AG08396 (cell line): ENCODE measurements at regions not wholly inside any gene's neighbourhood (a gene's known extent, or its start where the extent isn't known, plus 50 kb on each side); places are given as distances from the start of the nearest gene placed in this dataset.
"Not testable (repeated sequence)": the region's sequence is repeated elsewhere in the genome, so short reads cannot be mapped to it uniquely, and the experiment has no call there.

Source experiments
- DNase-seq: peaks from one replicate; pipeline ENCODE4 v3.0.0; 2012; ENCODE audit warnings: low spot score, mixed read lengths

DNA sequence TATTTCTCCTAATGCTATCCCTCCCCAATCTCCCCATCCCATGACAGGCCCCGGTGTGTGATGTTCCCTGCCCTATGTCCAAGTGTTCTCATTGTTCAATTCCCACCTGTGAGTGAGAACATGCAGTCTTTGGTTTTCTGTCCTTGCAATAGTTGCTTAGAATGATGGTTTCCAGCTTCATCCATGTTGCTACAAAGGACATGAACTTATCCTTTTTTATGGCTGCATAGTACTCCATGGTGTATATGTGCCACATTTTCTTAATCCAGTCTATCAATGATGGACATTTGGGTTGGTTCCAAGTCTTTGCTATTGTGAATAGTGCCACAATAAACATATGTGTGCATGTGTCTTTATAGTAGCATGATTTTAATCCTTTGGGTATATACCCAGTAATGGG is 51.3 kb upstream of the RIOK2 start:
- not testable (repeated sequence) for DNase-seq

DNA sequence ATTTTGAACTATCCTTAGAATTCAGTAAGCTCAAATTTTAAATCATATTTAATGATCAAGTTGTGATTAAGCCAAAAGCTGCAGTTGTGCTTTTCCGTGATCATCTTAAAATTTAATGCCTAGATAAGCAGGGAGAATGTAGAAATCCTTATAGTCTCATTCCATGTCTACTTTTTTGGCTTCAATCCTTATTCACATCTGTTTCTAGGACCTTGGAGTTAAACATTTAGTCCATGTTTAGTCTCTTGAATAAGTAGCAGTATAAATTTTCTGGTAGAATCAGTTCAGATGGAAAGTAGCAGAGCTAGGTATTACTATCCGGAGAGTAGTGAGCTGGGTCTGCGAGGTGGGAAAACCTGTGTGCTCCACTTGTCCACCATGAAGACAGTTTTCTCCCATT is 59.3 kb upstream of the RIOK2 start:
- DNase-seq: no peak

DNA sequence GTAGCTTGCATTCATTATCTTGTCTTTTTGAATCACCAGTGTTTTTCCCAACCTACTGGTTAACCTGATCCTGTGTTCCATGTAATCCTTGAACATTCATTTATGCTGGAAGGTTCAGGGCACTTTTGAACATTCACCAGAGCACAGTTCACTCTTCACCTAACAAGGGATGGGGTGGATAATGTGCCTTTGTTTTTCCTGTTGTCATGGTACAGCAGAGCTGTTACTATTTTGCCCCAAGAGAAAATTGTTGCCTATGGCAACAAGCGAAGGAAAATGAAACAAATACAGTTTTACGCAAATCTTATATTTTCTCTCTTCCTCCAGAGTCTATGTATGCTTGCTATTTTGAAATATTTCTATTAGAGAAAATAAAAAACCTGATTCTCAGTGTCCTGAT is 60.3 kb upstream of the RIOK2 start:
- DNase-seq: no peak

DNA sequence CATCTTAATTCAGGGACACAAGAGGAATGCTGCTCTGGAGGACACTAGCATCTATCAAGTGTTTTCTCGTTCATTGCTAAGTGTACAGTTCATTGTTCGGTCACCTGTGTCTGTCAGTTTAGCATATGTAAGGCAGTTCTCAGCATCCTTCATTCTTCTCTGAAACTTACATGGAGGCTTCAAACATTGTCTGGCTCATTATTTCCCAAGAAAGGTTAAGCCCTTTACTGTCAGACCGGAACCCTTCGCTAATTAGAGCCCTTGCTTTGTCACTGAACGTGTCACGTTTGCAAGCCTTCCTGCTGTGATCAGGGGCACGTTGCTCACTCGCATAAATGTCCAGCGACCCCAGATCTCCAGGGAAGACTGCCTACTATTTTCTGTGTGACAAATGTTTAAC is 62.3 kb upstream of the RIOK2 start:
- DNase-seq: no peak

DNA sequence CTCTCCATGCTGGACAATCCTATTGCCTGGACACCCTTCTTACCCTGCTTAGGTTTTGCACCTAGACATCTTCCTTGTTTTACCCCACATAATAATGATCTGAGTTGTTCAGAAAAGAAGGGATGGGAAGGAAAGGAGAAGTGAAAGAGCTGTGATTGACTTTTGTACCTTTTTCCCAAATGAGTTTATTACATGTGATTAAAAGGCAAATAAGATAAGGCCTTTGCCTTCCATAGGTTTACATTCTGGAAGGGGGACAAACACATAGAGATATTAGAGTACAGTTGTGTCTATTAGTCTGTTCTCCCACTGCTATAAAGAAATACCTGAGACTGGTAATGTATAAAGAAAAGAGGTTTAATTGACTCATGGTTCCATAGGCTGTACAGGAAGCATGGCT is 67.1 kb upstream of the RIOK2 start:
- DNase-seq: no peak

DNA sequence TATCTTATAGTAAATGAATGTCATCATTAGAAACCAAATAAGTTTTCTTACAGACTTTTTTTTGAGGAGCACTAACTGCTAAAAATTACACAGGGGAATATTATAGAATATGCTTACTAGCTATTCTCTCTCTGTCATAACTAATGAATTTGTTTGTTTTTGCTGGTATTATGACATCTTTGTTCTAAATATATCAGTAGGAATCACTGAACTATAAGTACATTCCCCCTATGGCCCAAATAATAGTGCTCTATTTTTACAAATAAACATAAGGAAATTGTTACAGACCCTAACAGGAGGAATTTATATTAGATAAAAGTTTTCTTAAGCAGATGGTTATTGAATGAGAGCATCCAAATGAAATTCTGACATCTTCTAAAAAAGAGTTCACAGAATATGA is 83.0 kb upstream of the RIOK2 start:
- no peak for DNase-seq

DNA sequence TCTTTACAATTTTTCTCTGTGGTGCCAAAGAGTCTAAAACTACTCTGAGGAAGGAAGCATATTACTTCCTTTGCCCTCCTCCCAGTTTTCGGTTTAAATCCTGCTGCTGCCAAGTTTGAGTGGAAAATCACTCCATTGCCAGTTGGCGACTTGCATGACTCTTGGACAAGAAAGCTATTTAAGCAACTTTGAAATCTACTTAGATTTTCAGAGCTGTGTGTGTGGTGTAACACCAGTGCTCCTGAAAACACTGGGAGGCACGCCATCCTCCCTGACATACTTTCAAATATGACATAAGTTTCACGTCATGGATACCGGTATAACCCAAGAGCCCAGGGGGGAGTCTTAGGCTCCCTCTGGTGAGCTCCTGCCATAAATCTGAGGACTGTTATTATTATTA is 83.5 kb upstream of the RIOK2 start:
- DNase-seq: no peak

DNA sequence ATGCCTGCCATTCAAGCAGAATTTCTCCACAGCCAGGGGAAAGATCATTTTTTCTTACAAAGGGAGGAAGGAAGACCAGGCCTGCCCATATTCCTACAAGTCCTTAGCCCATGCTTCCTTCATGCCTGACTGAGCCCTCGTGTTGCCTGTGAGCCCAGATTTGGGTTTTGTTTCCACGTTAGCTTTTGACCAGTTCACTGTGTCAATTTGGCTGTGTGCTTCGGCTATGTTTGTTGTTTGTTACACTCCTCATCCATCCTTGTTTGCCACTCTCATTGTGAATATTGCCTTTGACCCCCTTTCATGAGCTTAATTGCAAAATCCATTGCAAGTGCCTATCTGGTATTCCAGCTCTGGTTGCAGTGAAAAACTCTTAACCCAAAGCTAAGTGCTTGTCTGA is 84.7 kb upstream of the RIOK2 start:
- no peak for DNase-seq

DNA sequence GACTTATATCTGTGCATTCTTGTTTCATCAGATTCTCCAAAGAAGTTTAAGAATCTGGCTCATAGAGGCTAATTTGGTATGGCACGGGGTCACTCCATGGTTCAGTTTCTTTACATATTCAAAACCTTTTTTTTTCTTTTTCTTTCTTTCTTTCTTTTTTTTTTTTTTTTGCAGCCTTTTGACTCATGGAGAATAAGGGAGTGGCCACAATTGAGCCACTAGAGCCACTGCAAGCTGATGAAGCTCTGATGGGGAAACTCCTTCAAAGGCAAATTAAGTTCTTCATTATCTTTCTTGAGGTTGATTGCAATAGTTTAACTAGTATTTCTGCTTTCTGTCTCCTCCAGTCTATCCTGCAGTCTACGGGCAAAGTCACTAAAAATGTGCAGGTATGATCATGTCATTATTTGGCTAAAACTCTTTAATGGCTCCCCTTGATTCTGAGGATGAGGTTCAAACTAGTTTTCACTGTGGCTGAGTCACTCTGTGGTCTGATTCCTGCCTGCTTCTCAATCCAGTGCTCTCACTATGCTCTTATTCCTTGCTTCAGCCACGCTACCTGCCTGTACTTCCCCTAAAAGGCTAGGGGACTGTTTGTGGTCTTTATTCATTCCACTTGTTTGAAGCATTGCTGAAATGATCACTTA is 93.5 kb upstream of the RIOK2 start:
- no peak for DNase-seq

DNA sequence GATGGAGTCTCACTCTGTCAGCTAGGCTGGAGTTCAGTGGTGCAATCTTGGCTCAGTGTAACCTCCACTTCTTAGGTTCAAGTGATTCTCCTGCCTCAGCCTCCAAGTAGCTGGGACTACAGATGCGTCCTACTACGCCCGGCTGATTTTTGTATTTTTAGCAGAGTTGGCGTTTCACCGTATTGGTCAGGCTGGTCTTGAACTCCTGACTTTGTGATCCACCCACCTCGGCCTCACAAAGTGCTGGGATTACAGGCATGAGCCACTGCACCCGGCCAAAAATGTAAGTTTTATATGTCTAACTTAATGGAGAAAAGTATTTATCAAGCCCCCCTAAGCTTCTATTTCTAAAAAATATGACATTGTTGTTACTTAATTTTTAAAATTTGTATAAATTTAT is 98.2 kb upstream of the RIOK2 start:
- no peak for DNase-seq

DNA sequence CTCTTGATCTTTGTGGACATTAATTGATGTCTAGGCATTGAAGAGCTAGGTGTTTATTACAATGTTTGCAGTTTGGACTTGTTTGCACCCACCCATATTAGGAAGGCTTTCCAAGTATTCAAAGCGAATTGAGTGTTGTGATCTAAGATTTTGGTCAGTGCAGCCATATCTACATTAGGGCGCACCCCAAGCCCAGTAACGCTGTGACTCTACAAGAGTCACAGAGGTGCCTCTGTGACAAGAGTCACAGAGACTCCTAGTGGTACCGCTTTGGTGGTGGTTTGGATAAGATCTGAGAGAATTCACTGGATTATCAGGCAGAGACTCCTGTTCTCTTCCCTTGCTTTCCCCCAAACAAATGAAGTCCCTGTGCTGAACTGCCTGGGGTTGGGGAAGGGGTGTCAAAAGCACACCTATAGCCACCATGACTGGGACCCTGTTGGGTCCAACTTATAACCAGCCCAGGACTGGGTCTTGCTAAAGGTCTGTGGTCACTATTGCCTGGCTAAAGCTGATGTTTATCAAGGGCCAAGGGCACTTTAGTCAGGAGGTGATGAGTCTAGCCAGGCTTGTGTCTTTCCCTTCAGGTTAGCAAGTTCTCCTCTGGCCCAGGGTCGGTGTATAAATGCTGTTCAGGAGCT is 114.1 kb upstream of the RIOK2 start:
- peak; percentile 35 for DNase-seq

DNA sequence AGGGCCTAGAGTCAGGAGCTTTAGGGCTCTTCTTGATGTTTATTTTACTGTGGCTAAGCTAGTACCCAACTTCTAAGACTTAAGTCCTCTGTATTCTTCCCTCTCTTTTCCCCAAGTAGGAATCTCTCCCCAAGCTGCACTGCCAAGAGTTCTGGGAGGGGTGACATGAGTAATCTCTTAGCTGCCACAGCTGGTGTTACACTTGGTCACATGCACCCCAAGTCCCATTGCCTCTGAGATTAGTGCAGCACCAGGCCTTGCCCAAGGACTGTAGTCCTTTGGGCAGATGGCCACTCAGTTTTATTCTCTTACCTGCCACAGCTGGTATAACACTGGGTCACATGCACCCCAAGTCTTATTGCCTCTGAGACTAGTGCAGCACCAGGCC is 114.7 kb upstream of the RIOK2 start:
- DNase-seq: no peak

DNA sequence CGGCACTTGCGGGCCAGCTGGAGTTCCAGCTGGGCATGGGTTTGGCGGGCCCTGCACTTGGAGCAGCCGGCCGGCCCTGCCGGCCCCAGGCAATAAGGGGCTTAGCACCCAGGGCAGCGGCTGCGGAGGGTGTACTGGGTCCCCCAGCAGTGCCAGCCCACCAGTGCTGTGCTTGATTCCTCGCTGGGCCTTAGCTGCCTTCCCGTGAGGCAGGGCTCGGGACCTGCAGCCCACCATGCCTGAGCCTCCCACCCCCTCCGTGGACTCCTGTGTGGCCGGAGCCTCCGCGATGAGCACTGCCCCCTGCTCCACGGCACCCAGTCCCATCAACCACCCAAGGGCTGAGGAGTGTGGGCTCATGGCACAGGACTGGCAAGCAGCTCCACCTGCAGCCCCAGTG is 118.1 kb upstream of the RIOK2 start:
- DNase-seq: not testable (repeated sequence)

DNA sequence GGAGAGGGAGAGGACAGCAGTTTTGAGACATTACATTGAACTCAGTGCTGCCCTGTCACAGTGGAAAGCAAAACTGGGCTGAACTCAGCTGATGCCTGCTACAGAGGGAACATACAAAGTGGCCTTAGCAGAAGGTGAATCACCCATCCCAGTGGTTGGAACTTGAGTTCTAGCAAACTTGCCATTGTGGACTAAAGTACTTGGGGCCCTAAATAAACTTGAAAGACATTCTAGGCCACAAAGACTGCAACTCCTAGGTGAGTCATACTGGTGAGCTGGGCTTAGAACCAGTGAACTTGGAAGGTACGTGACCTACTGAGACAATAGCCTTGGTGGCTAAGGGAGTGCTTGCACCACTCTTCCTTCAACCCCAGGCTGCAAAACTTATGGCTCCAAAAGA is 155.7 kb upstream of the RIOK2 start:
- no peak for DNase-seq

DNA sequence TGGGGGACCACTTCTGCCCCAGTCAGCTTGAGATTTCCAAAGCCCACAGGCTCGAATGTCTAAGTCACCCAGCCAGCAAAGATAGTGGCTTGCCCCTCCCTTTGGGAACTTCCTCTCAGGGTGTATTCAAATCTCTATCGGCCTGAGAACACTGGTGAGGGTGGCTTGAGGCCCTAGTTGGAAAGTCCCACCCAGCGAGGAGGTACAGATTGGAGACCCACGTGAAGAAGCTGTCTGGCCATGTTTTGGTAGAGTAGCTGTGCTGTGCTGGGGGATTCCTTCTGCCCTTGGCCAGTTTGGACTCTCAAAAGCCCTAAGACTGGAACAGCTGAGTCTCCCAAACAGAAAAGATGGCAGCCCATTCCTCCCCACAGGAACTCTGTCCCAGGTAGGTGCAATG is 172.7 kb upstream of the RIOK2 start:
- DNase-seq: no peak

DNA sequence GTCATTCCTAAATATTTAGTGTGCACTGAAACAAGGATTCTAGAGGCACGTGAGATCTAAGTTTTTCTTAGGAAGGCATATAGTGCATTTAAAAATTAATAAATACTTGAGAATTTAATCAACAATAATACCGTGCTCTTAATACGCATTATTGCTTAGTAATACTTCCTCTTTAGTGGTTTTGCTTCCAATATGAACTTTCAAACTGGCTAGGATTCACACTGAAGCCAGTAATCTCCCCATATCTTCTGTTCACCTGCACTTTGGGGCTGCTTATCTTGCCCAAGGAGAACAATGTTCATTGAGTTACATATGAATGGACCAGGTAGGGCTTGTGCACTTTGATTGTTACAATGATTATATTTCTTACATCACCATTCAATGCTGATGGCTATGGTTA is 180.5 kb upstream of the RIOK2 start:
- no peak for DNase-seq

DNA sequence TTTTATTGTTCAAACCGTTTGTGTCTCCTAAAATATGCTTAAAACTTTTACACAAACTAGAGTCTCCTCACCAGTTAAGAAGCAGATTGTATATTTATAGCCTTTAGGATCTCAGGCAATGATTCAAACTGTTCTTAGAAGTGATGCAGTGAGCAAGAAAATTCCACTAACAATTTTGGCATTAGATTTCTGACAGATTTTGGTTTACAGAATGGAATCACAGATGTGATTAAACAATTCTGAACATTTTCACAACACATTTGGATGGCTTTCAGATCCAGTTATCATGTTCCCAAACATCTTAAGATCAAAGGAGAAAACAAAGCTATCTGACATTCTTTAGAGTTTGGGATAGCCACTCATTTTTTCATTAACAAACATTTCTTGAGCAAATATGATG is 181.7 kb upstream of the RIOK2 start:
- no peak for DNase-seq

DNA sequence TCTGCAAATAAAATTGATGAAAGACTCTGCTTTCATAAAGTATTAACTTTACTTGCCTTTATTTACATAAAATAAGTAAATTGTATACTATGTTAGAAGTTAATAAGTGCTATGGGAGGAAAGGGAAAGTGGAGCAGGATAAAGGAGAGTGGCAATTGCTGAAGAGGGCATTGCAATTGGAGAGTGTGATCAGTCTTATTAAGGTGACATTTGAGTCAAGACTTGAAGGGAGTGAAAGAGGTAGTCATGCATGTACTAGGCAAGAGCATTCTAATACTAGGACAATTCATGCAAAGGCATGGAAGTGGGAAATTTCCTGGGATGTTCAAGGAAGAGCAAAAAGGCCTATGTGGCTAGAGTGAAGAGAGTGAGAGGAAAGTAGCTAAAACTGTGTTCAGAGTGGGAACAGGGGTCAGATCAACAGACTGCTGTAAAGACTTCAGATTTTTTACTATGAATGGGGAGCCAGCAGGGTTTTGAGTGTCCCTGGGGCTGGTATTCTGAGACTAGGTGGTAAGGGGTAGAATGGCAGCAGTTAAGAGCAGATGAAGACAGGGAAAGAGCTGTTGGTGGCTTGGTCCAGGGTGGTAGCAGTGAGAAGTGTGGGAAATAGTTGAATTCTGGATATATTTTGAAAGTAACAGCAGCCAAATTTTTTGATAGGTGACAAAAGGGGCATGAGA is 182.3 kb upstream of the RIOK2 start:
- no peak for DNase-seq

DNA sequence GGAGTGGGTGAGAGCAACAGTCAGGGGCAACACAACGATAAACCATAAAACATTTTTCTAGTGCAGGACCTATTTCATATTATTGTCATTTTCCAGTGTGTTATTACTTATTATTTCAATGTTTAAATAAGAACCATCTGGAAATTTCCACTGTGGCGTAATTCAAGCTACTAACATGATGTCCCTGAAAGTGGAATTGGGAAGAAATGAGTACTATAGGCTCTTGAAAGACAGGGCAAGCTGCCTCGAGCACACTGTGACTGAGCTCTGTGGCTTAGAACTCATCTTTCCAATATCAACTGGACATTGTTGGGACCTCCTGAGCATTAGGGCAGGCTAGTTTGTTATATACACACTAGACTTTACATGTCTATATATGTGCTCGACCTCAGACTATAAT is 182.9 kb upstream of the RIOK2 start:
- no peak for DNase-seq

DNA sequence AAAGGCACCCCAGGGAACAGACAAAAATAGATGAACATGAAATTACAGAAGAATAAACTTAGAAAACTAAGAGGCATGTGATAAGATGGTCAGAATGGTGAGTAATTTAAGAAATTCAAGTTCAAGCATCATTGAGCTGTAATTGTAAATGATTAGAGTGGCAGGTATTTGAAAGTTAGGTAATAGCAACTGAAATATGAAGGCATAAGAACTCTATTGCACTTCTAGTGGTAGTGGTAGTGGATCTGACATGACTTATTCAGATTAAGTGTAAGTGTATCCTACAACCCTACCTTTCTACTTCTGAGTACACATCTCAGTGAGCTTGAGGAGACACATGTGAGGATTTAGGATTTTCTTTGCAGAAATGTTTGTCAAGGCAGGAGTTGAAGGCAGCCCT is 192.9 kb upstream of the RIOK2 start:
- no peak for DNase-seq

DNA sequence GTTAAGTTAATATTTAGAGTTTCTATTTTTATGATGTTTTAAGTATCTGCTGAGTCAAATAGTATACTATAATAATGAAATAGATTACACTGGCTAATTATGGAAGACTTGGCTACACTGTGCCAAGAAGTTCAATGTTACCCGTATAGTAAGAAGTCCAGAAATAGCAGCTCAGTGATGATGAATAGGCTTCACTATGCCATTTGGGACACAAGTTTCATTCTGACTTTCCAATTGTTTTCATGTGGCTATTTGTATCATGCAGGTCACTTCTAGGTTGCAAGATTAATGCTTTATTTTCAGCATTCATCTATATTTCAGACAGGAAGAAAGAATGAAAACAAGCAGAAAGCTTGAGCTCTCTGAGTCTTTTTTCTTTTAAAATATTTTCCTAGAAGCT is 194.5 kb upstream of the RIOK2 start:
- DNase-seq: no peak

DNA sequence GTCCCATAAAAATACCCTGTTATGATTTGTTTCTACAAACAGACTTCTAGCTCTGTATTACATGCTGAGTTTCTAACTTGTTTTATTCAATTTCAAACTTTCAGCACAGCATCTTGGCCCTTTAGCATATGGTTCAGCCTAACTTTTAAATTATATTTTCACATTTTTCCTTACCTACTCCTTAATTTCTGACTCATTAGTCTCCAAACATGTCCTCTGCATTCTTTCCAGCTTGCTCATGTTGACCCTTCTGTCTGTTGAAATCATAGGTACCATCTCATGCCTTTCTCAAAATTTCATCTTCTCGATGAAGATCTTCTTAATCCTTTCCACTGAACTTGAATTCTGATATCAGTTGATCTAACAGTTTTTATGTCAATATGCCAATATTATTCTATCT is 200.9 kb upstream of the RIOK2 start:
- peak; percentile 15 for DNase-seq

DNA sequence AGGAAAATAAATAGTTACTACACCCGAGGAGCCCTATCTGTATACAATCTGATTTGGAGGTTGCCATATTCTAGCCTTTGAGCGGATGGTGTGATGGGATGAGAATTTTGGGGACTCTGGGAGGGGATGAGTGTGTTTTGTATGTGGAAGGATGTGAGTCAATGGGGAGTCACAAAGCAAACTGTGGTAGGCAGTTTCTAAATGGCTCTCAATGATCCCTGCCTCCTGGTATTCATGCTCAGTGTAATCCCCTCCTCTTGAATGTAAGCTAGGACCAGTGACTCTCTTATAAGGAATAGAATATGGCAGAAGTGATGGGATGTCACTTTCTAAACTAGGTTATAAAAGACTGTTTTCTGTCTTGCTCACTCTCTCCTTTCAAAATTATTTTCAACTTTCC is 205.7 kb upstream of the RIOK2 start:
- no peak for DNase-seq

DNA sequence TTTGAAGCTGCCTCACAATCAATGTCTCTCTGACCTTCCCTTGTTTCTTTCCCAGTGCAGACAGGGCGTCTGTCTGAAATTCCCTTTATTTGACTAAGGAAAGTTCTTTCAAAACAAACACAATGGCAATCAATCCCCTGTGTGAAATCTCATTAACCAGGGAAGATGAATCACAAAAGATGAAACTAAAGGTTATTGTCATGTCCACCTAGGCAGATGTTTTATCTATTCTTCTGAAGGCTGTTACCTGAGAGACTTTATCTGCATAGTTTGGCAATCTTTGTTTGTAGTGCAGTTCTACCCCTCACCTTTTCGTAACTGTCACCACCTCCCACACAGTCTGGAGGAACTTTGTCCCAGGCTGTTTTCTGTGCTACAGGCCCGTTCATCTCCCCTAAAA is 217.5 kb upstream of the RIOK2 start:
- DNase-seq: no peak
